HepG2 (cell line): ENCODE measurements at regions not wholly inside any gene's neighbourhood (a gene's known extent, or its start where the extent isn't known, plus 50 kb on each side); places are given as distances from the start of the nearest gene placed in this dataset.

Experiments
- ATAC-seq: fragments of 200-7000 bp; cut with Tn5 transposase; 3 replicates; pipeline ENCODE4 v1.9.1; 2020; ENCODE audit warnings: mild to moderate bottlenecking, moderate library complexity
- BruUV-seq: library from RNA; stranded (reverse); fragments of 400-500 nt; replicated peaks from 2 replicates; lab custom pipeline; 2021; lab: Mats Ljungman, UMichigan
- CTCF ChIA-PET: fragments of 300-600 bp; formaldehyde crosslinking; extraction: SDS; loops from one replicate; lab custom pipeline; 2021; ENCODE audit warnings: low total read pairs, inconsistent platforms, low intra/inter-chr PET ratio; lab: Yijun Ruan, JAX
- POLR2A ChIA-PET: fragments of 350-600 bp; sonication (Branson Sonifier 250); formaldehyde crosslinking; loops from one replicate; lab custom pipeline; 2020; ENCODE audit warnings: antibody characterized with exemption, inconsistent platforms; lab: Yijun Ruan, JAX
- DNase-seq: peaks from one replicate; pipeline ENCODE4 v3.0.0-alpha.2; 2015; ENCODE audit warnings: low spot score
- FAIRE-seq: peaks from 3 replicates; lab custom pipeline; 2011; peaks lifted over from hg19 to GRCh38; lab: Jason Lieb, UNC
- H2AFZ ChIP-seq: one replicate; pipeline ENCODE4 v1.6.1; 2011; ENCODE audit warnings: low read length, inconsistent platforms
- H3K27ac ChIP-seq: fragments of 300-600 bp; 3 replicates; pipeline ENCODE4 v1.8.0; 2011; ENCODE audit warnings: mixed run types, mild to moderate bottlenecking, mixed read lengths, low read length, inconsistent platforms; ENCODE audit not compliant: insufficient read depth; ENCODE audit errors: extremely low read length
- H3K27me3 ChIP-seq, 2 experiments: fragments of 200-600 bp in 1 of 2; 2 replicates in 1 of 2; 3 replicates in 1 of 2; pipeline versions ENCODE4 v1.6.0 to v1.8.0; 2011; ENCODE audit warnings: low read length in 2 of 2, mild to moderate bottlenecking in 2 of 2, moderate library complexity in 2 of 2, inconsistent platforms in 1 of 2; ENCODE audit not compliant: insufficient read depth in 2 of 2, control insufficient read depth in 1 of 2
- H3K36me3 ChIP-seq, 2 experiments: fragments of 200-600 bp in 1 of 2; replicated peaks in 1 of 2; 2 replicates in 1 of 2; 3 replicates in 1 of 2; pipeline versions ENCODE4 v1.5.1 to v1.8.0; 2011; ENCODE audit warnings: low read length in 2 of 2, inconsistent platforms in 1 of 2; ENCODE audit not compliant: insufficient read depth in 2 of 2, control insufficient read depth in 1 of 2
- H3K4me1 ChIP-seq: 2 replicates; pipeline ENCODE4 v1.5.1; 2012; ENCODE audit warnings: low read length, inconsistent platforms; ENCODE audit not compliant: insufficient read depth
- H3K4me2 ChIP-seq: 2 replicates; pipeline ENCODE4 v1.6.0; 2011; ENCODE audit warnings: low read depth, low read length, inconsistent platforms
- H3K4me3 ChIP-seq, 3 experiments: fragments of 200-600 bp in 1 of 3; sonication (generic), shearing (Covaris generic) in 1 of 3; replicated peaks in 1 of 3; 2 replicates each; pipeline ENCODE4 v1.5.1; 2011 to 2016; ENCODE audit warnings: low read length in 3 of 3, inconsistent platforms in 2 of 3, low read depth in 2 of 3, mild to moderate bottlenecking in 2 of 3, control low read depth in 1 of 3, mixed read lengths in 1 of 3; ENCODE audit not compliant: insufficient read depth in 1 of 3
- H3K79me2 ChIP-seq: one replicate; pipeline ENCODE4 v1.6.1; 2011; ENCODE audit warnings: low read length, inconsistent platforms; ENCODE audit not compliant: insufficient read depth
- H3K9ac ChIP-seq: 2 replicates; pipeline ENCODE4 v1.6.0; 2011; ENCODE audit warnings: mild to moderate bottlenecking, low read depth, low read length, inconsistent platforms; ENCODE audit not compliant: insufficient read depth
- H3K9me3 ChIP-seq: 2 replicates; pipeline ENCODE4 v1.5.1; 2012; ENCODE audit warnings: mild to moderate bottlenecking, low read length
- H4K20me1 ChIP-seq: 2 replicates; pipeline ENCODE4 v1.6.0; 2011; ENCODE audit warnings: inconsistent platforms, mild to moderate bottlenecking, low read length, moderate library complexity; ENCODE audit not compliant: insufficient read depth
- GABPA ChIP-seq, 2 experiments: IDR thresholded peaks; 2 replicates each; pipeline ENCODE4 v1.6.1; 2011 to 2016; ENCODE audit warnings: low read depth in 2 of 2, low read length in 1 of 2, missing biosample characterization in 1 of 2, missing genetic modification characterization in 1 of 2
- HOXA3 ChIP-seq: sonication (generic); formaldehyde crosslinking; IDR thresholded peaks from 2 replicates; pipeline ENCODE4 v1.5.0; 2020; ENCODE audit warnings: missing genetic modification reagents
- MTF2 ChIP-seq: sonication (generic); formaldehyde crosslinking; IDR thresholded peaks from 2 replicates; pipeline ENCODE4 v1.5.0; 2020; ENCODE audit warnings: missing genetic modification reagents, borderline replicate concordance
- PPARG ChIP-seq: conservative IDR thresholded peaks from 2 replicates; pipeline ENCODE4 v1.6.1; 2016; ENCODE audit warnings: missing biosample characterization, missing genetic modification reagents
- TMF1 ChIP-seq: sonication (generic); formaldehyde crosslinking; IDR thresholded peaks from 2 replicates; pipeline ENCODE4 v1.8.1; 2022; ENCODE audit warnings: low read depth, missing genetic modification reagents
- ZBTB21 ChIP-seq: sonication (generic); formaldehyde crosslinking; IDR thresholded peaks from 2 replicates; pipeline ENCODE4 v1.4.0; 2020; ENCODE audit warnings: missing genetic modification reagents
- ZNF296 ChIP-seq: sonication (generic); formaldehyde crosslinking; conservative IDR thresholded peaks from 2 replicates; pipeline ENCODE4 v1.5.0; 2020; ENCODE audit warnings: mild to moderate bottlenecking, missing genetic modification reagents
- ZNF430 ChIP-seq: sonication (generic); formaldehyde crosslinking; IDR thresholded peaks from 2 replicates; pipeline ENCODE4 v1.9.0; 2021; ENCODE audit warnings: mild to moderate bottlenecking, missing genetic modification reagents
- WGBS: methylation state at CpG from one replicate; pipeline ENCODE4 v1.1.6; 2017; ENCODE audit warnings: low lambda C conversion rate; 5-methylcytosine and 5-hydroxymethylcytosine counted together
- in situ Hi-C: cut with HindIII; loops from 2 replicates; pipeline ENCODE4 v1.10.0; 2017; ENCODE audit warnings: low pct_unique_long_range_greater_than_20kb; ENCODE audit not compliant: extremely low pct_ligation_motif_present
- intact Hi-C: fragments of 100-400 bp; cut with micrococcal nuclease; formaldehyde crosslinking; loops from one replicate; pipeline ENCODE4 v1.10.0; 2022; ENCODE audit not compliant: unreplicated experiment
- TF ChIP-seq, protein P1 (sequence below): sonication (generic); formaldehyde crosslinking; IDR thresholded peaks from 2 replicates; pipeline ENCODE4 v1.5.0; 2020; ENCODE audit warnings: missing genetic modification reagents
- TF ChIP-seq, protein P2 (sequence below): sonication (generic); formaldehyde crosslinking; IDR thresholded peaks from 2 replicates; pipeline ENCODE4 v1.4.0; 2020; ENCODE audit warnings: missing genetic modification reagents
- TF ChIP-seq, protein P3 (sequence below): sonication (generic); formaldehyde crosslinking; IDR thresholded peaks from 2 replicates; pipeline ENCODE4 v1.8.1; 2023; ENCODE audit warnings: mild to moderate bottlenecking, missing genetic modification reagents
- TF ChIP-seq, protein P4 (sequence below): sonication (generic); formaldehyde crosslinking; IDR thresholded peaks from 2 replicates; pipeline ENCODE4 v1.4.0; 2020; ENCODE audit warnings: missing genetic modification reagents

DNA sequence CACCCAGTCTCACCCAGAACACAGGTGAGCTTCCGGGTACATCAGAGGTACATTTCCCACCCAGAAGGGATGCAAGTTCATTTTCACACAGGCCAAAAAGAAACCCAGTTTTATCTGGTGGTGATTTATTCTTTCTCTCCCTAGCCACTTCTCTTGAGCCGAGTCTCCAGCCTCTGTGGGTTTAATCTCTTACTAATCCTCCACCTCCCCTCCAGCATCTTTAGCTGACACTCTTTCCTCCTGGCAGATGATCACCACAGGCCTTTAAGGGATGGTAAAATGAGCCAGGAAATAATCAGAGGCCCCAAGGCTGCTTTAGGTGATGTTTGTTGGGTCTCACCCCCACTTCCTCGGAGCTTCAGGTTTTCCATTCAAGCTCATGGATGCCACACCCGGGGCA, 145.7 kb upstream of the DLX2 start:
- Histone ChIP-seq H2AFZ (no peak overlapping the region), H3K9ac (no peak overlapping the region), H3K27me3 (peaks cover 0 to 12% of the 10 kb centered on the region in 2 experiments; a peak in 2 of 5 replicates), H3K4me3 (no peak overlapping the region), H3K9me3 (no peaks in the 10 kb centered on the region), H3K27ac (no peak overlapping the region), H3K79me2 (no peaks in the 10 kb centered on the region), H4K20me1 (no peaks in the 10 kb centered on the region), H3K36me3 (no peaks in the 10 kb centered on the region), H3K4me1 (peaks cover 44% of the 10 kb centered on the region), H3K4me2 (no peak overlapping the region)
- BruUV-seq = no TSS peak
- no peak for DNase-seq
- TF ChIP-seq, protein P1, sequence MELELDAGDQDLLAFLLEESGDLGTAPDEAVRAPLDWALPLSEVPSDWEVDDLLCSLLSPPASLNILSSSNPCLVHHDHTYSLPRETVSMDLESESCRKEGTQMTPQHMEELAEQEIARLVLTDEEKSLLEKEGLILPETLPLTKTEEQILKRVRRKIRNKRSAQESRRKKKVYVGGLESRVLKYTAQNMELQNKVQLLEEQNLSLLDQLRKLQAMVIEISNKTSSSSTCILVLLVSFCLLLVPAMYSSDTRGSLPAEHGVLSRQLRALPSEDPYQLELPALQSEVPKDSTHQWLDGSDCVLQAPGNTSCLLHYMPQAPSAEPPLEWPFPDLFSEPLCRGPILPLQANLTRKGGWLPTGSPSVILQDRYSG (CRISPR knock-in tag) = no peak
- TF ChIP-seq, protein P2, sequence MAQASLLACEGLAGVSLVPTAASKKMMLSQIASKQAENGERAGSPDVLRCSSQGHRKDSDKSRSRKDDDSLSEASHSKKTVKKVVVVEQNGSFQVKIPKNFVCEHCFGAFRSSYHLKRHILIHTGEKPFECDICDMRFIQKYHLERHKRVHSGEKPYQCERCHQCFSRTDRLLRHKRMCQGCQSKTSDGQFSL (CRISPR knock-in tag) = no peak
- TF ChIP-seq ZBTB21 (CRISPR knock-in tag) (no peak), PPARG (CRISPR knock-in tag) (no peak), TMF1 (CRISPR knock-in tag) (no peak), ZNF296 (CRISPR knock-in tag) (no peak), GABPA (IDR thresholded peaks at IDR 0.05; ENCODE audit: low read depth, low read length) (no peak), GABPA (CRISPR knock-in tag; IDR thresholded peaks at IDR 0.05; ENCODE audit: low read depth) (no peak), ZNF430 (CRISPR knock-in tag) (no peak), MTF2 (CRISPR knock-in tag) (no peak), HOXA3 (CRISPR knock-in tag) (no peak)
- TF ChIP-seq, protein P3, sequence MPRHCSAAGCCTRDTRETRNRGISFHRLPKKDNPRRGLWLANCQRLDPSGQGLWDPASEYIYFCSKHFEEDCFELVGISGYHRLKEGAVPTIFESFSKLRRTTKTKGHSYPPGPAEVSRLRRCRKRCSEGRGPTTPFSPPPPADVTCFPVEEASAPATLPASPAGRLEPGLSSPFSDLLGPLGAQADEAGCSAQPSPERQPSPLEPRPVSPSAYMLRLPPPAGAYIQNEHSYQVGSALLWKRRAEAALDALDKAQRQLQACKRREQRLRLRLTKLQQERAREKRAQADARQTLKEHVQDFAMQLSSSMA (CRISPR knock-in tag) = no peak
- TF ChIP-seq, protein P4, sequence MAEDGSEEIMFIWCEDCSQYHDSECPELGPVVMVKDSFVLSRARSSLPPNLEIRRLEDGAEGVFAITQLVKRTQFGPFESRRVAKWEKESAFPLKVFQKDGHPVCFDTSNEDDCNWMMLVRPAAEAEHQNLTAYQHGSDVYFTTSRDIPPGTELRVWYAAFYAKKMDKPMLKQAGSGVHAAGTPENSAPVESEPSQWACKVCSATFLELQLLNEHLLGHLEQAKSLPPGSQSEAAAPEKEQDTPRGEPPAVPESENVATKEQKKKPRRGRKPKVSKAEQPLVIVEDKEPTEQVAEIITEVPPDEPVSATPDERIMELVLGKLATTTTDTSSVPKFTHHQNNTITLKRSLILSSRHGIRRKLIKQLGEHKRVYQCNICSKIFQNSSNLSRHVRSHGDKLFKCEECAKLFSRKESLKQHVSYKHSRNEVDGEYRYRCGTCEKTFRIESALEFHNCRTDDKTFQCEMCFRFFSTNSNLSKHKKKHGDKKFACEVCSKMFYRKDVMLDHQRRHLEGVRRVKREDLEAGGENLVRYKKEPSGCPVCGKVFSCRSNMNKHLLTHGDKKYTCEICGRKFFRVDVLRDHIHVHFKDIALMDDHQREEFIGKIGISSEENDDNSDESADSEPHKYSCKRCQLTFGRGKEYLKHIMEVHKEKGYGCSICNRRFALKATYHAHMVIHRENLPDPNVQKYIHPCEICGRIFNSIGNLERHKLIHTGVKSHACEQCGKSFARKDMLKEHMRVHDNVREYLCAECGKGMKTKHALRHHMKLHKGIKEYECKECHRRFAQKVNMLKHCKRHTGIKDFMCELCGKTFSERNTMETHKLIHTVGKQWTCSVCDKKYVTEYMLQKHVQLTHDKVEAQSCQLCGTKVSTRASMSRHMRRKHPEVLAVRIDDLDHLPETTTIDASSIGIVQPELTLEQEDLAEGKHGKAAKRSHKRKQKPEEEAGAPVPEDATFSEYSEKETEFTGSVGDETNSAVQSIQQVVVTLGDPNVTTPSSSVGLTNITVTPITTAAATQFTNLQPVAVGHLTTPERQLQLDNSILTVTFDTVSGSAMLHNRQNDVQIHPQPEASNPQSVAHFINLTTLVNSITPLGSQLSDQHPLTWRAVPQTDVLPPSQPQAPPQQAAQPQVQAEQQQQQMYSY (CRISPR knock-in tag) = no peak
- POLR2A ChIA-PET = no interaction called here
- WGBS = 46% methylated on average over 4 of the region's 4 CpGs
- ATAC-seq = no peak
- in situ Hi-C loops (no loop called here), intact Hi-C loops (no loop called here)
- CTCF ChIA-PET = no interaction called here
- FAIRE-seq = no peak
